ENCODE measurements at regions not wholly inside any gene's neighbourhood (a gene's known extent, or its start where the extent isn't known, plus 50 kb on each side); places are given as distances from the start of the nearest gene placed in this dataset.

GRCh38 chrY:13026906-13027305, 122.2 kb downstream of the DDX3Y start:
- no peak for TF ChIP-seq CTCF (IDR thresholded peaks at IDR 0.05 in 8 of 11, conservative IDR thresholded peaks at IDR 0.05 in 3 of 11)
- no peak for TF ChIP-seq POLR2AphosphoS5 (IDR thresholded peaks at IDR 0.05)
- TF ChIP-seq POLR2A (IDR thresholded peaks at IDR 0.05) = no peak
